B cell (primary cell): ENCODE measurements at regions not wholly inside any gene's neighbourhood (a gene's known extent, or its start where the extent isn't known, plus 50 kb on each side); places are given as distances from the start of the nearest gene placed in this dataset.

Experiments
- ATAC-seq: fragments of 200-7000 bp; cut with Tn5 transposase; one replicate; pipeline ENCODE4 v1.10.0; 2021; ENCODE audit warnings: low read depth, mild to moderate bottlenecking, moderate number of reproducible peaks, moderate library complexity
- CTCF ChIA-PET: fragments of 350-600 bp; sonication (Branson Sonifier 250); formaldehyde crosslinking; loops from one replicate; lab custom pipeline; 2021; ENCODE audit warnings: antibody characterized with exemption, inconsistent platforms; lab: Charles Lee
- POLR2A ChIA-PET: fragments of 350-600 bp; sonication (Branson Sonifier 250); formaldehyde crosslinking; loops from one replicate; lab custom pipeline; 2021; ENCODE audit warnings: antibody characterized with exemption; lab: Charles Lee
- DNase-seq: peaks from one replicate; pipeline ENCODE4 v3.0.0; 2013
- H2AFZ ChIP-seq: 2 replicates; pipeline ENCODE4 v1.6.1; 2012; ENCODE audit warnings: mild to moderate bottlenecking, low read depth, low read length; ENCODE audit not compliant: insufficient read depth, poor library complexity, severe bottlenecking
- H3K27ac ChIP-seq, 2 donors: 1 replicate in 1 of 2; 2 replicates in 1 of 2; pipeline ENCODE4 v1.5.1; 2012 to 2013; ENCODE audit warnings: low read length in 2 of 2, mild to moderate bottlenecking in 2 of 2, moderate library complexity in 1 of 2
- H3K27me3 ChIP-seq, 4 experiments: fragments of 200-600 bp in 1 of 4; sonication (generic) in 1 of 4; replicated peaks in 1 of 4; 1 replicate in 2 of 4; 2 replicates in 2 of 4; pipeline versions ENCODE4 v1.6.1 to v1.7.0; 2013 to 2016; ENCODE audit warnings: low read length in 3 of 4, mild to moderate bottlenecking in 2 of 4, mixed read lengths in 1 of 4, moderate library complexity in 1 of 4; ENCODE audit not compliant: insufficient read depth in 4 of 4, control insufficient read depth in 3 of 4; ENCODE audit errors: control extremely low read depth in 1 of 4
- H3K36me3 ChIP-seq, 2 experiments: replicated peaks in 1 of 2; 1 replicate in 1 of 2; 2 replicates in 1 of 2; pipeline versions ENCODE4 v1.6.1 to v1.7.1; 2013; ENCODE audit warnings: low read length in 1 of 2; ENCODE audit not compliant: insufficient read depth in 2 of 2, control insufficient read depth in 1 of 2; ENCODE audit errors: control extremely low read depth in 1 of 2, extremely low read depth in 1 of 2
- H3K4me1 ChIP-seq, 2 donors: fragments of 200-600 bp in 1 of 2; sonication (generic) in 1 of 2; 1 replicate in 1 of 2; 2 replicates in 1 of 2; pipeline versions ENCODE4 v1.5.1 to v1.6.1; 2013 to 2017; ENCODE audit warnings: low read length in 2 of 2; ENCODE audit not compliant: control insufficient read depth in 2 of 2, insufficient read depth in 2 of 2
- H3K4me2 ChIP-seq: replicated peaks from 2 replicates; pipeline ENCODE3; 2012; ENCODE audit warnings: mild to moderate bottlenecking, low read depth, low read length; ENCODE audit not compliant: poor library complexity, severe bottlenecking
- H3K4me3 ChIP-seq, 5 experiments: fragments of 200-600 bp in 1 of 5; sonication (generic) in 1 of 5; 1 replicate in 3 of 5; 2 replicates in 2 of 5; pipeline versions ENCODE4 v1.5.1 to v1.7.0; 2011 to 2016; ENCODE audit warnings: low read length in 4 of 5, mild to moderate bottlenecking in 4 of 5, low read depth in 2 of 5, control low read depth in 1 of 5, moderate library complexity in 1 of 5; ENCODE audit not compliant: insufficient read depth in 1 of 5; ENCODE audit errors: control extremely low read depth in 1 of 5, extremely low read depth in 1 of 5
- H3K79me2 ChIP-seq: fragments of 200-600 bp; sonication (generic); one replicate; pipeline ENCODE4 v1.6.0; 2016; ENCODE audit warnings: low read length; ENCODE audit not compliant: control insufficient read depth, insufficient read depth
- H3K9ac ChIP-seq: fragments of 200-600 bp; sonication (generic); 2 replicates; pipeline ENCODE4 v1.6.1; 2017; ENCODE audit warnings: mild to moderate bottlenecking, low read length, moderate library complexity
- H3K9me3 ChIP-seq, 3 donors: one replicate each; pipeline versions ENCODE4 v1.6.1 to v1.7.1; 2013; ENCODE audit warnings: low read length in 2 of 3; ENCODE audit not compliant: control insufficient read depth in 2 of 3, insufficient read depth in 1 of 3; ENCODE audit errors: control extremely low read depth in 1 of 3
- H4K20me1 ChIP-seq: 2 replicates; pipeline ENCODE4 v1.6.0; 2012; ENCODE audit warnings: mild to moderate bottlenecking, low read length; ENCODE audit not compliant: insufficient read depth, control insufficient read depth, poor library complexity, severe bottlenecking
- H3K27ac Mint-ChIP-seq: one replicate; pipeline ENCODE4 v1.8.0; 2021; ENCODE audit warnings: mixed read lengths
- H3K27me3 Mint-ChIP-seq: one replicate; pipeline ENCODE4 v1.8.0; 2021; ENCODE audit warnings: mixed read lengths
- H3K4me1 Mint-ChIP-seq: one replicate; pipeline ENCODE4 v1.8.0; 2021; ENCODE audit warnings: mixed read lengths
- H3K4me3 Mint-ChIP-seq: one replicate; pipeline ENCODE4 v1.8.0; 2021; ENCODE audit warnings: mixed read lengths
- H3K9me3 Mint-ChIP-seq: one replicate; pipeline ENCODE4 v1.8.0; 2022; ENCODE audit warnings: mixed read lengths; ENCODE audit not compliant: insufficient read depth
- EZH2 ChIP-seq: IDR thresholded peaks from 2 replicates; pipeline ENCODE4 v1.6.1; 2012; ENCODE audit warnings: borderline replicate concordance, low read depth, mild to moderate bottlenecking, moderate library complexity, low read length; ENCODE audit not compliant: insufficient read depth, poor library complexity, severe bottlenecking
- whole genome bisulfite sequencing: methylation state at CpG from one replicate; pipeline ENCODE4 v1.1.5; 2013; ENCODE audit warnings: missing lambda C conversion rate; ENCODE audit not compliant: insufficient coverage; 5-methylcytosine and 5-hydroxymethylcytosine counted together
- intact Hi-C: fragments of 100-400 bp; cut with micrococcal nuclease; formaldehyde crosslinking; loops from one replicate; pipeline ENCODE4 v1.10.0; 2022
- TF ChIP-seq, protein P1 (sequence below): fragments of 200-600 bp; IDR thresholded peaks from one replicate; pipeline ENCODE4 v1.8.0; 2022; ENCODE audit warnings: antibody characterized with exemption, mild to moderate bottlenecking

GRCh38 chr10:124316326-124316725 lies 102.4 kb downstream of the OAT start:
- ATAC-seq, result no peak
- no peak overlapping the region for H3K27ac Mint-ChIP-seq
- DNase-seq, result no peak
- H3K9me3 ChIP-seq, result no peaks in the 10 kb centered on the region
- intact Hi-C loops, result no loop called here
- no peak overlapping the region for H3K4me2 ChIP-seq
- H3K27ac ChIP-seq, result no peak overlapping the region
- no peaks in the 10 kb centered on the region for H3K36me3 ChIP-seq
- POLR2A ChIA-PET, result interaction anchor here (0.7 kb wide), 1 partner anchor 372 kb away, joined by 5 read pairs; no protein-coding TSS in a partner anchor
- no peaks in the 10 kb centered on the region for H4K20me1 ChIP-seq
- no peaks in the 10 kb centered on the region for H3K27me3 ChIP-seq
- no peak overlapping the region for H3K4me3 Mint-ChIP-seq
- H3K9ac ChIP-seq, result no peak overlapping the region
- H3K4me3 ChIP-seq, result no peak overlapping the region
- no peak overlapping the region for H2AFZ ChIP-seq
- H3K4me1 ChIP-seq, result no peaks in the 10 kb centered on the region
- no peaks in the 10 kb centered on the region for H3K79me2 ChIP-seq
- TF ChIP-seq, protein P1, sequence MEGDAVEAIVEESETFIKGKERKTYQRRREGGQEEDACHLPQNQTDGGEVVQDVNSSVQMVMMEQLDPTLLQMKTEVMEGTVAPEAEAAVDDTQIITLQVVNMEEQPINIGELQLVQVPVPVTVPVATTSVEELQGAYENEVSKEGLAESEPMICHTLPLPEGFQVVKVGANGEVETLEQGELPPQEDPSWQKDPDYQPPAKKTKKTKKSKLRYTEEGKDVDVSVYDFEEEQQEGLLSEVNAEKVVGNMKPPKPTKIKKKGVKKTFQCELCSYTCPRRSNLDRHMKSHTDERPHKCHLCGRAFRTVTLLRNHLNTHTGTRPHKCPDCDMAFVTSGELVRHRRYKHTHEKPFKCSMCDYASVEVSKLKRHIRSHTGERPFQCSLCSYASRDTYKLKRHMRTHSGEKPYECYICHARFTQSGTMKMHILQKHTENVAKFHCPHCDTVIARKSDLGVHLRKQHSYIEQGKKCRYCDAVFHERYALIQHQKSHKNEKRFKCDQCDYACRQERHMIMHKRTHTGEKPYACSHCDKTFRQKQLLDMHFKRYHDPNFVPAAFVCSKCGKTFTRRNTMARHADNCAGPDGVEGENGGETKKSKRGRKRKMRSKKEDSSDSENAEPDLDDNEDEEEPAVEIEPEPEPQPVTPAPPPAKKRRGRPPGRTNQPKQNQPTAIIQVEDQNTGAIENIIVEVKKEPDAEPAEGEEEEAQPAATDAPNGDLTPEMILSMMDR, result no peak
- no peak for TF ChIP-seq EZH2
- H3K4me1 Mint-ChIP-seq, result no peaks in the 10 kb centered on the region
- CTCF ChIA-PET, result interaction anchor here (1.1 to 1.2 kb wide), 2 partner anchors 15 to 320 kb away, joined by 3 read pairs; no protein-coding TSS in a partner anchor
- H3K9me3 Mint-ChIP-seq, result peaks cover 2% of the 10 kb centered on the region
- 100% methylated on average over 2 of the region's 4 CpGs for WGBS
- H3K27me3 Mint-ChIP-seq, result no peaks in the 10 kb centered on the region

DNA sequence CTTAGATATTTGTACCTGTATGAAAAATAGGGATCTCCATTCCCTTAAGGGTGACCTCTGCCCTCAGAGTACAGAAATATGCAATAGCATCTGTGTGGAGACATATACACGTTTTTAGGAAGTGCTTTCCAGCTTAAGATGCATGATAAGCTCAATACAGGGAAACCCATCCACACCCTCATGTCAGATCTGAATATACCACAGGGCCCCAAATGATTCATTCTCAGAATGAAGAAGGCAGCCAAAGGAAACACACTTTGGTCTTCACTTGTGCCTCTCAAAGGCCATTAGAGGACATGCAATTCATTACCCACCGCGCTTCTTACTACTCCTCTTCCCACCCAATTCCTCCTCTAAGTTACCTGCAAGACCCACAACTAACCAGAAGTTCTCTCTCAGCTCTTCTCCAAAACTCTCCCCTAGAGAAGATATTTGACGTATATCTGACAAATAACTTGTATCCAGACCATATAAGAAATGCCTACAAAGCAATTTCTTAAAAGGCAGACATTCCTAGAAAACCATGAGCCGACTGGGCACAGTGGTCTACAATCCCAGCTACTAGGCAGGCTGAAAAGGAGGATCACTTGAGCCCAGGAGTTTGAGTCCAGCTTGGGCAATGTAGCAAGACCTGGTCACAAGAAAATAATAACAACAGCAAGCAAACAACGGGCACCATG lies 103.0 kb downstream of the OAT start:
- TF ChIP-seq, protein P1, result no peak
- Histone ChIP-seq H3K27ac (no peak overlapping the region), H3K4me2 (no peak overlapping the region), H3K9ac (no peak overlapping the region), H3K4me3 (no peak overlapping the region), H3K27me3 (no peaks in the 10 kb centered on the region), H2AFZ (no peak overlapping the region), H3K79me2 (no peaks in the 10 kb centered on the region), H3K36me3 (no peaks in the 10 kb centered on the region), H3K9me3 (no peaks in the 10 kb centered on the region), H3K4me1 (no peaks in the 10 kb centered on the region), H4K20me1 (no peaks in the 10 kb centered on the region)
- intact Hi-C loops, result no loop called here
- Mint-ChIP-seq H3K4me3 (no peak overlapping the region), H3K27ac (no peak overlapping the region), H3K4me1 (no peaks in the 10 kb centered on the region), H3K27me3 (no peaks in the 10 kb centered on the region), H3K9me3 (peaks cover 2% of the 10 kb centered on the region)
- WGBS, result 55% methylated on average over 5 of the region's 6 CpGs
- ChIA-PET POLR2A (interaction anchor here (0.7 kb wide), 1 partner anchor 373 kb away, joined by 5 read pairs; no protein-coding TSS in a partner anchor), CTCF (interaction anchor here (1.1 to 1.2 kb wide), 2 partner anchors 16 to 320 kb away, joined by 3 read pairs; no protein-coding TSS in a partner anchor)
- ATAC-seq (no peak), DNase-seq (no peak)
